ENCODE measurements at regions not wholly inside any gene's neighbourhood (a gene's known extent, or its start where the extent isn't known, plus 50 kb on each side); places are given as distances from the start of the nearest gene placed in this dataset.
"Not testable (repeated sequence)": the region's sequence is repeated elsewhere in the genome, so short reads cannot be mapped to it uniquely, and the experiment has no call there.

DNA sequence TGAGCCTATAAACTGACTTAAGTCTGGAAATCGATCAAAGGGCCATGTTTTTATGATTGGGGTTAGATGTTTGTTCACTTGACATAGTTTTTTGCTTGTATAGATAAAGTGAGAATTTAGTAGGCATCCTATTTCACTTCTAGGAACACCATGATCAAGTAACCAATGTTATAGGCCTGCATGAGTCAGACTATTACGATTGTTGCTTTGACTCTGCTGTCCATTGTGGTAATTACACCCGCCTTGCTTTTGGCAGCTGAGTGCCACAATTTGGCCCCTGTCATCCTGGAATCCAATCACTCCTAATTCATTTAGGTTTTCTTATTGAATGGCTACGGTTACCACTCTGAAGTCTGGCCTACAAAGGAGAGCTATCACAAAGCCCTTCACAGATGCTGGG is 67.8 kb upstream of the IL33 start:
- no peak for ATAC-seq
- TF ChIP-seq, protein P1, sequence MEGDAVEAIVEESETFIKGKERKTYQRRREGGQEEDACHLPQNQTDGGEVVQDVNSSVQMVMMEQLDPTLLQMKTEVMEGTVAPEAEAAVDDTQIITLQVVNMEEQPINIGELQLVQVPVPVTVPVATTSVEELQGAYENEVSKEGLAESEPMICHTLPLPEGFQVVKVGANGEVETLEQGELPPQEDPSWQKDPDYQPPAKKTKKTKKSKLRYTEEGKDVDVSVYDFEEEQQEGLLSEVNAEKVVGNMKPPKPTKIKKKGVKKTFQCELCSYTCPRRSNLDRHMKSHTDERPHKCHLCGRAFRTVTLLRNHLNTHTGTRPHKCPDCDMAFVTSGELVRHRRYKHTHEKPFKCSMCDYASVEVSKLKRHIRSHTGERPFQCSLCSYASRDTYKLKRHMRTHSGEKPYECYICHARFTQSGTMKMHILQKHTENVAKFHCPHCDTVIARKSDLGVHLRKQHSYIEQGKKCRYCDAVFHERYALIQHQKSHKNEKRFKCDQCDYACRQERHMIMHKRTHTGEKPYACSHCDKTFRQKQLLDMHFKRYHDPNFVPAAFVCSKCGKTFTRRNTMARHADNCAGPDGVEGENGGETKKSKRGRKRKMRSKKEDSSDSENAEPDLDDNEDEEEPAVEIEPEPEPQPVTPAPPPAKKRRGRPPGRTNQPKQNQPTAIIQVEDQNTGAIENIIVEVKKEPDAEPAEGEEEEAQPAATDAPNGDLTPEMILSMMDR (IDR thresholded peaks at IDR 0.05) = no peak
- H3K27ac ChIP-seq = no peak overlapping the region
- H3K36me3 ChIP-seq = no peaks in the 10 kb centered on the region
- intact Hi-C loops (cut with DNase I) = no loop called here
- DNase-seq = no peak
- H3K9me3 ChIP-seq = no peaks in the 10 kb centered on the region
- H3K4me1 ChIP-seq = no peaks in the 10 kb centered on the region
- no peaks in the 10 kb centered on the region for H3K27me3 ChIP-seq
- no peak overlapping the region for H3K4me3 ChIP-seq

DNA sequence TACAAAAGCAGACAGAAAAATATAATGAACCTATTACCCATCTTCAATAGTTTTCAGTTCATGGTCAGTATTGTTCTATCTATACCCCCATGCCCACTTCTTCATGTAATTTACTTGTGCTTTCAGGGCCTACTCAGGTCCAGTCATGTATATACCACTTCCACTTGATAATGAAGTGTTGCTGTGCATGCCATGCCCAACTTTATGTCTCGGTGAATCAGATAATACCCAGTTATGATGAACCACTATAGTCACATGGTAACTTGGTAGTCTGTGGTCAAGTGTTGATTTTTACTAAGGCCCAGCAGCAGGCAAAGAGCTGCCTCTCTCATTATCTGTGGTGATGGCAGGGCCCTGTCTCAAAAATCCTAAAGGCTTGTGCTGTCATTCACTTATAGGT is 70.7 kb upstream of the IL33 start:
- TF ChIP-seq, protein P1 (IDR thresholded peaks at IDR 0.05) = no peak
- Histone ChIP-seq H3K4me3 (no peak overlapping the region), H3K36me3 (no peaks in the 10 kb centered on the region), H3K27ac (no peak overlapping the region), H3K9me3 (no peaks in the 10 kb centered on the region), H3K4me1 (no peaks in the 10 kb centered on the region), H3K27me3 (no peaks in the 10 kb centered on the region)
- intact Hi-C loops (cut with DNase I) = no loop called here
- DNase-seq = no peak
- no peak for ATAC-seq

- Histone ChIP-seq H3K27me3 (no peaks in the 10 kb centered on the region), H3K4me1 (no peaks in the 10 kb centered on the region), H3K4me3 (no peak overlapping the region), H3K27ac (no peak overlapping the region), H3K36me3 (no peaks in the 10 kb centered on the region), H3K9me3 (no peaks in the 10 kb centered on the region)
- ATAC-seq (no peak), DNase-seq (no peak)
- intact Hi-C loops (cut with DNase I) = no loop called here
- TF ChIP-seq, protein P1 (IDR thresholded peaks at IDR 0.05) = no peak
These were observed 72.7 kb upstream of the IL33 start for GRCh38 chr9:6142799-6143454.

DNA sequence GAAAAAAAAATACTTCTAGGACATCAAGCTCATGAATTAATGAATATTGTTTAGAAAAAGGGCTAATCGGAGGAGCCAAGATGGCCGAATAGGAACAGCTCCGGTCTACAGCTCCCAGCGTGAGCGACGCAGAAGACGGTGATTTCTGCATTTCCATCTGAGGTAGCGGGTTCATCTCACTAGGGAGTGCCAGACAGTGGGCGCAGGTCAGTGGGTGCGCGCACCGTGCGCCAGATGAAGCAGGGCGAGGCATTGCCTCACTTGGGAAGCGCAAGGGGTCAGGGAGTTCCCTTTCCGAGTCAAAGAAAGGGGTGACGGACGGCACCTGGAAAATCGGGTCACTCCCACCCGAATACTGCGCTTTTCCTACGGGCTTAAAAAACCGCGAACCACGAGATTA is 79.8 kb upstream of the IL33 start:
- intact Hi-C loops (cut with DNase I); DNase-seq: not testable (repeated sequence)

GRCh38 chr9:6134661-6135180 is 80.9 kb upstream of the IL33 start:
- H3K9me3 ChIP-seq = no peaks in the 10 kb centered on the region
- TF ChIP-seq, protein P1 (IDR thresholded peaks at IDR 0.05) = no peak
- peaks cover 0 to under 1% of the 10 kb centered on the region in 2 donors for H3K27me3 ChIP-seq
- DNase-seq (no peak), ATAC-seq (no peak)
- H3K4me1 ChIP-seq = no peaks in the 10 kb centered on the region
- no peak overlapping the region for H3K4me3 ChIP-seq
- H3K27ac ChIP-seq = no peak overlapping the region
- intact Hi-C loops (cut with DNase I) = no loop called here
- H3K36me3 ChIP-seq = no peaks in the 10 kb centered on the region

More for the DNA sequence above, 79.8 kb upstream of the IL33 start:
- not testable (repeated sequence) for H3K4me3 ChIP-seq, H3K4me1 ChIP-seq, H3K36me3 ChIP-seq, ATAC-seq, H3K27me3 ChIP-seq, H3K9me3 ChIP-seq, H3K27ac ChIP-seq
